GM13976 (cell line): ENCODE measurements at regions not wholly inside any gene's neighbourhood (a gene's known extent, or its start where the extent isn't known, plus 50 kb on each side); places are given as distances from the start of the nearest gene placed in this dataset.

ENCODE experiments used
- DNase-seq: peaks from one replicate; pipeline ENCODE4 v3.0.0; 2012; ENCODE audit warnings: low spot score
- CTCF ChIP-seq: IDR thresholded peaks from 2 replicates; pipeline ENCODE4 v1.5.1; 2012; ENCODE audit warnings: borderline replicate concordance, mild to moderate bottlenecking; ENCODE audit not compliant: insufficient read depth; ENCODE audit errors: extremely low read depth, missing control alignments, control extremely low read depth
- in situ Hi-C: fragments of 300-500 bp; cut with MboI; formaldehyde crosslinking; loops from one replicate; pipeline ENCODE4 v1.12.0; 2022; ENCODE audit warnings: low sequenced_read_pairs, mixed read lengths, inconsistent platforms; ENCODE audit not compliant: unreplicated experiment

GRCh38 chr11:22459048-22459447 lies 120.9 kb downstream of the SLC17A6 start:
- no peak for TF ChIP-seq CTCF
- in situ Hi-C loops = no loop called here
- no peak for DNase-seq

- no peak for DNase-seq
- TF ChIP-seq CTCF = no peak
- in situ Hi-C loops = no loop called here
These were observed 120.0 kb downstream of the SLC17A6 start for GRCh38 chr11:22458161-22458560.

GRCh38 chr11:22456993-22457762 lies 119.0 kb downstream of the SLC17A6 start:
- in situ Hi-C loops = no loop called here
- DNase-seq = no peak
- TF ChIP-seq CTCF = no peak

- DNase-seq = no peak
- in situ Hi-C loops = no loop called here
- TF ChIP-seq CTCF = no peak
These were observed 116.4 kb downstream of the SLC17A6 start for GRCh38 chr11:22454461-22455090.

- in situ Hi-C loops = no loop called here
- DNase-seq = no peak
- TF ChIP-seq CTCF = no peak
These were observed 111.3 kb downstream of the SLC17A6 start for GRCh38 chr11:22449441-22449840.

- in situ Hi-C loops = no loop called here
- DNase-seq = no peak
- TF ChIP-seq CTCF = no peak
These were observed 105.9 kb downstream of the SLC17A6 start for GRCh38 chr11:22444076-22444475.
